ENCODE measurements at regions not wholly inside any gene's neighbourhood (a gene's known extent, or its start where the extent isn't known, plus 50 kb on each side); places are given as distances from the start of the nearest gene placed in this dataset.

DNA sequence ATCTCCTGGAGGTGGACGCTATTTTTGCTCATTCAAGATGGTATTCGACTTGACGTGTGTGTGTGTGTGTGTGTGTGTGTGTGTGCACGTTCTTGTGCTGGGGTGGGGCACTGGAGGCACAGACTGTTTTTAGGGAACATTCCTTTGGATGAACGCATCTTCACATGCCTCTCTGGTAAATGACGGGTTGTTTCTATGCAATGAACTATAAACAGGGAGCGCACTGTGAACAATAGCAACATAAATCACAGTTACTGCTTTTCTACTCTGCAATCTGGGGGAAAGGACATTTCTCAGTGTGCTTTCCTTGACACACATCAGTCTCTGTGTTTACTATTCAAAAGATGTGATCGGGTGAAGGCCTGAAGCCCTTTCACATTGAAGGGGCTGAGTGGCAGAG is 120.1 kb upstream of the PITRM1 start:
- no peaks in the 10 kb centered on the region for H3K79me2 ChIP-seq (ENCODE audit: insufficient read depth)
- H3K4me1 ChIP-seq (ENCODE audit: control insufficient read depth in 1 of 2, insufficient read depth in 2 of 2, low read depth in 1 of 2, low read length in 1 of 2), result peaks cover 0 to 6% of the 10 kb centered on the region in 2 experiments; a peak in 1 of 4 replicates
- TF ChIP-seq FOXJ3 (CRISPR knock-in tag; IDR thresholded peaks at IDR 0.05), result no peak
- no peak for TF ChIP-seq TCF12 (IDR thresholded peaks at IDR 0.05)
- POLR2A ChIA-PET, result no interaction called here
- DNase-seq, result no peak
- H3K4me3 ChIP-seq (ENCODE audit: low read depth in 2 of 2, low read length in 1 of 2), result no peak overlapping the region
- no peak overlapping the region for H3K9ac ChIP-seq
- CTCF ChIA-PET, result no interaction called here
- H3K36me3 ChIP-seq (replicated peaks in 1 of 2; ENCODE audit: control insufficient read depth in 1 of 2, insufficient read depth in 2 of 2, low read length in 1 of 2), result no peaks in the 10 kb centered on the region
- H3K9me2 ChIP-seq, result no peaks in the 10 kb centered on the region
- no peak overlapping the region for H3K4me2 ChIP-seq
- no peaks in the 10 kb centered on the region for H3K9me3 ChIP-seq
- no peaks in the 10 kb centered on the region for H4K20me1 ChIP-seq (ENCODE audit: insufficient read depth)
- no peak overlapping the region for H2AFZ ChIP-seq (ENCODE audit: low read depth)
- no peaks in the 10 kb centered on the region for H3K27me3 ChIP-seq (ENCODE audit: insufficient read depth)
- 88% methylated on average over 8 of the region's 8 CpGs for WGBS (ENCODE audit: low lambda C conversion rate)
- no peak overlapping the region for H3K27ac ChIP-seq (ENCODE audit: low read depth in 2 of 2, low read length in 1 of 2)
- H3F3A ChIP-seq (replicated peaks; ENCODE audit: insufficient read depth), result no peaks in the 10 kb centered on the region

DNA sequence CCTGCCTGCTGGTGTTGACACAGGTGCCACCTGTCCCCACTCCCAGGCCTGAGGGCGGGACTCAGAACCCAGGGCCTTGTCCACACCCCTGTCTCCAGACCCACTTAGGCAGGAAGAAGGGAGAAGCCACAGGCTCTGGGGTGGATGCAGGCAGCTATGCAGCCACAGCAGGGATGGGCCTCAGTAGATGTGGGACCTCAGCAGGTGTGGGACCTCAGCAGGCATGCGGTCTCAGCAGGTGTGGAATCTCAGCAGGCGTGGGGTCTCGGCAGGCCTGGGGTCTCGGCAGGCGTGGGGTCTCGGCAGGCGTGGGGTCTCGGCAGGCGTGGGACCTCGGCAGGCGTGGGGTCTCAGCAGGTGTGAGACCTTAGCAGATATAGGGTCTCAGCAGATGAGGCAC is 118.0 kb upstream of the PITRM1 start:
- ChIA-PET CTCF (interaction anchor here (1.1 kb wide), 1 partner anchor 93 kb away, joined by 3 read pairs; no protein-coding TSS in a partner anchor), POLR2A (no interaction called here)
- Histone ChIP-seq H3F3A (replicated peaks; ENCODE audit: insufficient read depth) (no peaks in the 10 kb centered on the region), H3K9me3 (no peaks in the 10 kb centered on the region), H2AFZ (ENCODE audit: low read depth) (no peak overlapping the region), H3K9me2 (no peaks in the 10 kb centered on the region), H3K36me3 (replicated peaks in 1 of 2; ENCODE audit: control insufficient read depth in 1 of 2, insufficient read depth in 2 of 2, low read length in 1 of 2) (no peaks in the 10 kb centered on the region), H3K9ac (no peak overlapping the region), H3K4me3 (ENCODE audit: low read depth in 2 of 2, low read length in 1 of 2) (no peak overlapping the region), H3K27ac (ENCODE audit: low read depth in 2 of 2, low read length in 1 of 2) (no peak overlapping the region), H4K20me1 (ENCODE audit: insufficient read depth) (no peaks in the 10 kb centered on the region), H3K79me2 (ENCODE audit: insufficient read depth) (no peaks in the 10 kb centered on the region), H3K27me3 (ENCODE audit: insufficient read depth) (no peaks in the 10 kb centered on the region), H3K4me1 (ENCODE audit: control insufficient read depth in 1 of 2, insufficient read depth in 2 of 2, low read depth in 1 of 2, low read length in 1 of 2) (peaks cover 0 to 6% of the 10 kb centered on the region in 2 experiments; a peak in 1 of 4 replicates), H3K4me2 (no peak overlapping the region)
- 74% methylated on average over 11 of the region's 12 CpGs for WGBS (ENCODE audit: low lambda C conversion rate)
- no peak for TF ChIP-seq GABPA (IDR thresholded peaks at IDR 0.05; ENCODE audit: low read depth)
- no peak for DNase-seq

DNA sequence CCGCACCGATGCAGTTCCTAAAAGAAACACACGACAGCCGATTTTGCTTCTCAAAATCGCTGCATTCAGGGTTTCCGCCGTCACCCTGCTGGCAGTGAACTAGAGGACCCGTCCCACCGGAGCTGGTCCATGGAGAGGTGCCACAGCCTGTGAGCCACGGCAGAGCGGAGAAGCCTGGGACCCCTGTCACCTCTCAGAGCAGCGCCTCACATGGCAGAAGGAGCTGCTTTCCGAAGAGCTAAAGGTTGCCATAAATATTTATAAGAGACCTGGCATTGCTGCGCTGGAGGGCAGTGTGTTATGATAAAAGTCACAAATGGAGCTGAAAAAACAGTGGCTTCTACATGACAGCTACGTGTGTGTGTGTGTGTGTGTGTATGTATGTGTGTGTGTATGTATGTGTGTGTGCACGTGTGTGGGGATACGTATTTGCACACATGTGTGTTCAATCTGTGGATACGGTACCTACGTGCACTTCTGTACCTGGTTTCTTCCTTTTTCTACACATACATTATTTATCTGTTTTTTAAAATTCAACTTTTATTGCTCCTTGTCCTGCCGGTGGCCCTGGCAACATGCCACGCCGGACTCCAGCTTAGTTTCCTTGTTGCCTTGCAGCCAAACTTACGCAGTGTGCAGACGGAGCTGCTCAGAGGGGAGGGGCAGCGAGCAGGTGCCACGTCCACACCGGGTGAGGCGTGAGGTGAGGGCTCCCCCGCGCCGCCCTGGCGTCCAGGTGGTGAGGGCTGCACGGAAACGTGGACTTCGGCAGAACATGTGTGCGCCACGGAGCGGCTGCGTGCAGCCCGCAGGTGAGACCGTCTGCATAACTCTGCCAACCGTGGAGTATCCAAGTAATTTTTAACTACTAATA is 115.2 kb upstream of the PITRM1 start:
- H3K27ac ChIP-seq (ENCODE audit: low read depth in 2 of 2, low read length in 1 of 2), result no peak overlapping the region
- no peaks in the 10 kb centered on the region for H3K27me3 ChIP-seq (ENCODE audit: insufficient read depth)
- POLR2A ChIA-PET, result no interaction called here
- H3K36me3 ChIP-seq (replicated peaks in 1 of 2; ENCODE audit: control insufficient read depth in 1 of 2, insufficient read depth in 2 of 2, low read length in 1 of 2), result no peaks in the 10 kb centered on the region
- no peaks in the 10 kb centered on the region for H3K79me2 ChIP-seq (ENCODE audit: insufficient read depth)
- WGBS (ENCODE audit: low lambda C conversion rate), result 86% methylated on average over 36 of the region's 42 CpGs
- H3K4me1 ChIP-seq (ENCODE audit: control insufficient read depth in 1 of 2, insufficient read depth in 2 of 2, low read depth in 1 of 2, low read length in 1 of 2), result no peaks in the 10 kb centered on the region
- no peaks in the 10 kb centered on the region for H3K9me3 ChIP-seq
- TF ChIP-seq SIN3A (IDR thresholded peaks at IDR 0.05; ENCODE audit: borderline replicate concordance, low read depth, low read length), result no peak
- H2AFZ ChIP-seq (ENCODE audit: low read depth), result no peak overlapping the region
- no peak overlapping the region for H3K4me2 ChIP-seq
- no peaks in the 10 kb centered on the region for H4K20me1 ChIP-seq (ENCODE audit: insufficient read depth)
- H3K9ac ChIP-seq, result no peak overlapping the region
- CTCF ChIA-PET, result no interaction called here
- no peak for DNase-seq
- no peak overlapping the region for H3K4me3 ChIP-seq (ENCODE audit: low read depth in 2 of 2, low read length in 1 of 2)
- no peaks in the 10 kb centered on the region for H3K9me2 ChIP-seq
- H3F3A ChIP-seq (replicated peaks; ENCODE audit: insufficient read depth), result no peaks in the 10 kb centered on the region

DNA sequence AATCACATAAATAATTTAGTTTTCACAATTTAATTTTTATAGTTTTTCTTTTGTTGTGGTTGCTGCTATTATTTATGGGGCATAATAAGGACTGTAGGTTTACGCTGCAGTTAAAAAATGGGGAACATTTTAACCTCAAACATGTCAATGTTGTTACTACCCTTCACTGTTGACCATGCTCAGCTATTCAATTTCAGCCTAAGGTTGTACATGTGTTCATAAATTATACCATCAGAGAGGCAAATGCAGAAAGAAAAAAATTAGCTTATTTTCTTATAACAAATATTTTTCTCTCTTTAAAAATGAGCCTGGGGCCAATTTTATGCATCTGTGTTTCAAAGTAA is 110.1 kb upstream of the PITRM1 start:
- Histone ChIP-seq H3F3A (replicated peaks; ENCODE audit: insufficient read depth) (no peaks in the 10 kb centered on the region), H3K9me2 (no peaks in the 10 kb centered on the region), H3K36me3 (replicated peaks in 1 of 2; ENCODE audit: control insufficient read depth in 1 of 2, insufficient read depth in 2 of 2, low read length in 1 of 2) (no peaks in the 10 kb centered on the region), H3K27me3 (ENCODE audit: insufficient read depth) (no peaks in the 10 kb centered on the region), H3K4me1 (ENCODE audit: control insufficient read depth in 1 of 2, insufficient read depth in 2 of 2, low read depth in 1 of 2, low read length in 1 of 2) (no peaks in the 10 kb centered on the region), H3K27ac (ENCODE audit: low read depth in 2 of 2, low read length in 1 of 2) (no peak overlapping the region), H4K20me1 (ENCODE audit: insufficient read depth) (no peaks in the 10 kb centered on the region), H3K9me3 (no peaks in the 10 kb centered on the region), H3K4me3 (ENCODE audit: low read depth in 2 of 2, low read length in 1 of 2) (no peak overlapping the region), H3K4me2 (no peak overlapping the region), H3K79me2 (ENCODE audit: insufficient read depth) (no peaks in the 10 kb centered on the region), H3K9ac (no peak overlapping the region), H2AFZ (ENCODE audit: low read depth) (no peak overlapping the region)
- CTCF ChIA-PET, result interaction anchor here (1.3 to 1.4 kb wide), 2 partner anchors 15 to 503 kb away, joined by 3 read pairs; partner anchors contain the start of gene KLF6
- DNase-seq, result no peak
- POLR2A ChIA-PET, result no interaction called here
- WGBS (ENCODE audit: low lambda C conversion rate), result 100% methylated on average over 1 of the region's 1 CpG
- no peak for TF ChIP-seq TCF12 (IDR thresholded peaks at IDR 0.05)
- no peak for TF ChIP-seq TAF1 (IDR thresholded peaks at IDR 0.05; ENCODE audit: borderline replicate concordance, low read depth, low read length)
- TF ChIP-seq, protein P1, sequence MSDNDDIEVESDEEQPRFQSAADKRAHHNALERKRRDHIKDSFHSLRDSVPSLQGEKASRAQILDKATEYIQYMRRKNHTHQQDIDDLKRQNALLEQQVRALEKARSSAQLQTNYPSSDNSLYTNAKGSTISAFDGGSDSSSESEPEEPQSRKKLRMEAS (IDR thresholded peaks at IDR 0.05; ENCODE audit: low read depth), result no peak
- TF ChIP-seq GABPA (IDR thresholded peaks at IDR 0.05; ENCODE audit: low read depth), result no peak
- no peak for TF ChIP-seq FOSL2 (IDR thresholded peaks at IDR 0.05; ENCODE audit: borderline replicate concordance, low read depth)
- TF ChIP-seq SIN3A (IDR thresholded peaks at IDR 0.05; ENCODE audit: borderline replicate concordance, low read depth, low read length), result no peak
- TF ChIP-seq FOXM1 (IDR thresholded peaks at IDR 0.05; ENCODE audit: low read depth), result no peak
- TF ChIP-seq, protein P2, sequence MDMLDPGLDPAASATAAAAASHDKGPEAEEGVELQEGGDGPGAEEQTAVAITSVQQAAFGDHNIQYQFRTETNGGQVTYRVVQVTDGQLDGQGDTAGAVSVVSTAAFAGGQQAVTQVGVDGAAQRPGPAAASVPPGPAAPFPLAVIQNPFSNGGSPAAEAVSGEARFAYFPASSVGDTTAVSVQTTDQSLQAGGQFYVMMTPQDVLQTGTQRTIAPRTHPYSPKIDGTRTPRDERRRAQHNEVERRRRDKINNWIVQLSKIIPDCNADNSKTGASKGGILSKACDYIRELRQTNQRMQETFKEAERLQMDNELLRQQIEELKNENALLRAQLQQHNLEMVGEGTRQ (IDR thresholded peaks at IDR 0.05; ENCODE audit: borderline replicate concordance, low read depth, low read length), result no peak
- no peak for TF ChIP-seq ELF1 (IDR thresholded peaks at IDR 0.05)
- TF ChIP-seq EP300 (IDR thresholded peaks at IDR 0.05; ENCODE audit: borderline replicate concordance in 1 of 2, low read depth in 1 of 2, low read length in 1 of 2), result no peak
- TF ChIP-seq, protein P3, sequence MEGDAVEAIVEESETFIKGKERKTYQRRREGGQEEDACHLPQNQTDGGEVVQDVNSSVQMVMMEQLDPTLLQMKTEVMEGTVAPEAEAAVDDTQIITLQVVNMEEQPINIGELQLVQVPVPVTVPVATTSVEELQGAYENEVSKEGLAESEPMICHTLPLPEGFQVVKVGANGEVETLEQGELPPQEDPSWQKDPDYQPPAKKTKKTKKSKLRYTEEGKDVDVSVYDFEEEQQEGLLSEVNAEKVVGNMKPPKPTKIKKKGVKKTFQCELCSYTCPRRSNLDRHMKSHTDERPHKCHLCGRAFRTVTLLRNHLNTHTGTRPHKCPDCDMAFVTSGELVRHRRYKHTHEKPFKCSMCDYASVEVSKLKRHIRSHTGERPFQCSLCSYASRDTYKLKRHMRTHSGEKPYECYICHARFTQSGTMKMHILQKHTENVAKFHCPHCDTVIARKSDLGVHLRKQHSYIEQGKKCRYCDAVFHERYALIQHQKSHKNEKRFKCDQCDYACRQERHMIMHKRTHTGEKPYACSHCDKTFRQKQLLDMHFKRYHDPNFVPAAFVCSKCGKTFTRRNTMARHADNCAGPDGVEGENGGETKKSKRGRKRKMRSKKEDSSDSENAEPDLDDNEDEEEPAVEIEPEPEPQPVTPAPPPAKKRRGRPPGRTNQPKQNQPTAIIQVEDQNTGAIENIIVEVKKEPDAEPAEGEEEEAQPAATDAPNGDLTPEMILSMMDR (IDR thresholded peaks at IDR 0.05), result no peak
- no peak for TF ChIP-seq RAD21 (IDR thresholded peaks at IDR 0.05; ENCODE audit: low read length)

Measured in SK-N-SH (cell line).